HEK293 (cell line): ENCODE measurements at regions not wholly inside any gene's neighbourhood (a gene's known extent, or its start where the extent isn't known, plus 50 kb on each side); places are given as distances from the start of the nearest gene placed in this dataset.

Experiments
- CTCF ChIA-PET: fragments of 350-600 bp; formaldehyde crosslinking; extraction: SDS; loops from one replicate; lab custom pipeline; 2021; ENCODE audit warnings: antibody characterized with exemption; lab: Yijun Ruan, JAX
- POLR2A ChIA-PET: fragments of 300-600 bp; formaldehyde crosslinking; extraction: SDS; loops from one replicate; lab custom pipeline; 2020; ENCODE audit warnings: antibody characterized with exemption, inconsistent platforms; lab: Yijun Ruan, JAX
- H3K27ac ChIP-seq: fragments of 200-500 bp; sonication (Bioruptor generic); 2 replicates; pipeline ENCODE4 v1.5.1; 2014; ENCODE audit warnings: low read depth, low read length, control low read depth, inconsistent platforms; ENCODE audit errors: extremely low read depth
- H3K36me3 ChIP-seq, 2 experiments: fragments of 200-500 bp in 1 of 2; sonication (Bioruptor generic) in 1 of 2; 1 replicate in 1 of 2; 2 replicates in 1 of 2; pipeline ENCODE4 v1.5.1; 2014 to 2017; ENCODE audit warnings: inconsistent platforms in 2 of 2, low read length in 2 of 2; ENCODE audit not compliant: control insufficient read depth in 2 of 2, insufficient read depth in 1 of 2
- H3K4me1 ChIP-seq: fragments of 200-500 bp; sonication (Bioruptor generic); 2 replicates; pipeline ENCODE4 v1.5.1; 2014; ENCODE audit warnings: mild to moderate bottlenecking, low read length, inconsistent platforms; ENCODE audit not compliant: control insufficient read depth, insufficient read depth
- H3K4me3 ChIP-seq: 2 replicates; pipeline ENCODE4 v1.5.1; 2011; ENCODE audit warnings: low read depth, mild to moderate bottlenecking, control low read depth, low read length, moderate library complexity
- H3K9me3 ChIP-seq: fragments of 200-500 bp; sonication (Bioruptor generic); 2 replicates; pipeline ENCODE4 v1.5.1; 2014; ENCODE audit warnings: low read depth, low read length, inconsistent platforms; ENCODE audit not compliant: control insufficient read depth, insufficient read depth
- INSM2 ChIP-seq: fragments of 450-650 bp; formaldehyde crosslinking; IDR thresholded peaks from 2 replicates; pipeline ENCODE4 v1.5.1; 2016; ENCODE audit warnings: missing biosample characterization, missing genetic modification characterization
- KLF1 ChIP-seq: fragments of 450-650 bp; formaldehyde crosslinking; IDR thresholded peaks from 2 replicates; pipeline ENCODE4 v1.5.1; 2016; ENCODE audit warnings: missing biosample characterization, missing genetic modification characterization
- KLF17 ChIP-seq: fragments of 450-650 bp; formaldehyde crosslinking; IDR thresholded peaks from 2 replicates; pipeline ENCODE4 v1.5.1; 2016; ENCODE audit warnings: missing biosample characterization, missing genetic modification characterization
- PRDM2 ChIP-seq: fragments of 450-650 bp; formaldehyde crosslinking; IDR thresholded peaks from 2 replicates; pipeline ENCODE4 v1.5.1; 2016; ENCODE audit warnings: missing biosample characterization, missing genetic modification characterization, borderline replicate concordance
- RBAK ChIP-seq: fragments of 450-650 bp; formaldehyde crosslinking; IDR thresholded peaks from 2 replicates; pipeline ENCODE4 v1.5.1; 2016; ENCODE audit warnings: missing biosample characterization, missing genetic modification characterization
- SP3 ChIP-seq: fragments of 450-650 bp; formaldehyde crosslinking; IDR thresholded peaks from 2 replicates; pipeline ENCODE4 v1.5.1; 2016; ENCODE audit warnings: missing biosample characterization, missing genetic modification characterization
- YY2 ChIP-seq: fragments of 450-650 bp; formaldehyde crosslinking; IDR thresholded peaks from 2 replicates; pipeline ENCODE4 v1.5.1; 2016; ENCODE audit warnings: missing biosample characterization, missing genetic modification characterization
- ZBTB21 ChIP-seq: fragments of 450-650 bp; formaldehyde crosslinking; IDR thresholded peaks from 2 replicates; pipeline ENCODE4 v1.5.1; 2017; ENCODE audit warnings: missing biosample characterization, missing genetic modification characterization
- ZNF112 ChIP-seq: fragments of 450-650 bp; formaldehyde crosslinking; IDR thresholded peaks from 2 replicates; pipeline ENCODE4 v1.5.0; 2017; ENCODE audit warnings: missing biosample characterization, missing genetic modification characterization
- ZNF121 ChIP-seq: fragments of 450-650 bp; formaldehyde crosslinking; IDR thresholded peaks from 2 replicates; pipeline ENCODE4 v1.5.1; 2016; ENCODE audit warnings: missing biosample characterization, missing genetic modification characterization
- ZNF18 ChIP-seq: fragments of 450-650 bp; formaldehyde crosslinking; IDR thresholded peaks from 2 replicates; pipeline ENCODE4 v1.5.1; 2016; ENCODE audit warnings: missing biosample characterization, missing genetic modification characterization
- ZNF184 ChIP-seq: fragments of 450-650 bp; IDR thresholded peaks from 2 replicates; pipeline ENCODE4 v1.5.1; 2018; ENCODE audit warnings: missing biosample characterization, mild to moderate bottlenecking, missing genetic modification characterization
- ZNF239 ChIP-seq: fragments of 450-650 bp; formaldehyde crosslinking; IDR thresholded peaks from 2 replicates; pipeline ENCODE4 v1.5.1; 2016; ENCODE audit warnings: missing biosample characterization, missing genetic modification characterization
- ZNF311 ChIP-seq: fragments of 450-650 bp; formaldehyde crosslinking; IDR thresholded peaks from 2 replicates; pipeline ENCODE4 v1.5.1; 2017; ENCODE audit warnings: missing biosample characterization, missing genetic modification characterization, borderline replicate concordance
- ZNF324 ChIP-seq: fragments of 450-650 bp; formaldehyde crosslinking; IDR thresholded peaks from 2 replicates; pipeline ENCODE4 v1.5.1; 2016; ENCODE audit warnings: missing biosample characterization, missing genetic modification characterization
- ZNF335 ChIP-seq: fragments of 450-650 bp; formaldehyde crosslinking; conservative IDR thresholded peaks from 2 replicates; pipeline ENCODE4 v1.5.1; 2016; ENCODE audit warnings: missing biosample characterization, missing genetic modification characterization
- ZNF423 ChIP-seq: fragments of 450-650 bp; formaldehyde crosslinking; IDR thresholded peaks from 2 replicates; pipeline ENCODE4 v1.5.1; 2016; ENCODE audit warnings: missing biosample characterization, missing genetic modification characterization
- ZNF626 ChIP-seq: fragments of 450-650 bp; sonication (Bioruptor Pico); formaldehyde crosslinking; IDR thresholded peaks from 2 replicates; pipeline ENCODE4 v1.5.1; 2018; ENCODE audit warnings: missing biosample characterization, missing genetic modification characterization, inconsistent platforms
- ZNF785 ChIP-seq: fragments of 450-650 bp; formaldehyde crosslinking; IDR thresholded peaks from 2 replicates; pipeline ENCODE4 v1.5.1; 2016; ENCODE audit warnings: missing biosample characterization, missing genetic modification characterization
- ZSCAN18 ChIP-seq: fragments of 450-650 bp; formaldehyde crosslinking; IDR thresholded peaks from 2 replicates; pipeline ENCODE4 v1.5.1; 2016; ENCODE audit warnings: missing biosample characterization, missing genetic modification characterization

GRCh38 chr9:1721196-1721595 lies 294.0 kb upstream of the SMARCA2 start:
- Histone ChIP-seq H3K27ac (no peak overlapping the region), H3K4me3 (no peak overlapping the region), H3K9me3 (no peaks in the 10 kb centered on the region), H3K36me3 (no peaks in the 10 kb centered on the region), H3K4me1 (no peaks in the 10 kb centered on the region)
- ChIA-PET CTCF (no interaction called here), POLR2A (no interaction called here)
- TF ChIP-seq ZNF785 (tag by site-specific recombination) (no peak), INSM2 (tag by site-specific recombination) (no peak), RBAK (no peak), ZNF626 (tag by site-specific recombination) (no peak), ZNF324 (no peak), ZNF335 (tag by site-specific recombination) (no peak), ZNF18 (tag by site-specific recombination) (no peak), KLF17 (tag by site-specific recombination) (no peak), PRDM2 (tag by site-specific recombination) (no peak), ZNF121 (tag by site-specific recombination) (no peak), ZNF423 (tag by site-specific recombination) (no peak), SP3 (tag by site-specific recombination) (no peak), ZSCAN18 (tag by site-specific recombination) (no peak), ZNF311 (tag by site-specific recombination) (no peak), ZNF239 (no peak), YY2 (tag by site-specific recombination) (no peak), KLF1 (tag by site-specific recombination) (no peak), ZNF112 (tag by site-specific recombination) (no peak), ZBTB21 (tag by site-specific recombination) (no peak), ZNF184 (tag by site-specific recombination) (no peak)
